ENCODE measurements at regions not wholly inside any gene's neighbourhood (a gene's known extent, or its start where the extent isn't known, plus 50 kb on each side); places are given as distances from the start of the nearest gene placed in this dataset.

DNA sequence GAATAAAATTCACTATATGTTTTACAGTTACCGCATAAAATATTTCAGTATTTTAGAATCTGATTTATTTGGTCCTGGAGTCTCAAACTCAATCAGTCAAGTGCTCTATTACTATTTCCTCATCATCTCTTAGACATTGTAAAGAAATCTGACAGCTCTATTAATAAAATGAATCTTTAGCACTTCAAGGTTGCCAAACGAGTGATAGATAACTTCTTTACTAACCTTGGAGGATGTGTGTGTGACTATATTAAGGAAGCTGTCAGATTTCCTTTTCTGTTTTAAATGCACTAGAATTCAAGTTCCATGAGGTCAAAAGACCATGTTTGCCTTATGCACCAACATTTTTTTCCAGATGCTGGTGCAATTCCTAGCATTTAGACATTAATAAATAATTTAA, 389.8 kb upstream of the AZI2 start:
- no peak for DNase-seq (ENCODE audit: low read depth in 2 of 2)

DNA sequence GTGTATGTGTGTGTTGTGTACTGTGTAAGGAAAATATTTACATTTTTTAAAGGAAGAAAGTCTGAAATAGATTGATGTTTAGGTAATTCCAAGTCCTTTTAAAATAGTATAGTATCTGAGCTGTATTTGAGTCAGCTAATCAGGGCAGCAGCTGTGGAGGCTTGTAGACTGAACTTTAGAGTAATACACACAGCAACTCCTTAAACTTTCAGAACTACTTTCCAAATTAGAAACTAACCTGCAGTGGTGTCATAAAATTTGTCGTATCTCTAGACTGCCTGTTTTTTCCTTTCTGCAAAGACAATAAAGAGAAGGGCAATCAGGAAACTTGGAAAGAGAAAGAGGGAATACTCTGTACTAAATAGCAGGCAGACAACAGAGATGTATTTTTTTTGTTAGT, 391.0 kb upstream of the AZI2 start:
- DNase-seq (ENCODE audit: low read depth in 2 of 2): no peak

DNA sequence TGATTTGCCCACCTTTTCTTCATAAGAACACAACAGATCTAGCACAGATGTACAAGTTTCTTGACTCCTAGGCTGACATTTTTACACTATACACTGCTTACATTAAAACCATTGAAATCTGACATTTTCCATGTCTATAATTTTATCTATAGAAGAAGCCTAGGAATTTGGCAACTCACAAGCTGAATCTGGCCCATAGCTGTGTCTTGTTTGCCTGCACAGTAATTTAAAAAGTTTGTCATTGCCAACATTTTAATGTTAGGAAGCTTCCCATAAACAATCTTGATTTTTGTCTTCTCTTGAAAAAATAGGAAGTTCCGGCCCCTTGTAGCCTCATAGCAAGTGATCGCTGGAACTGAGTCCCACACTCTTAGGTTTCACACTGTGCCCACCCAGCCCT, 394.6 kb upstream of the AZI2 start:
- DNase-seq (ENCODE audit: low read depth in 2 of 2): no peak

DNA sequence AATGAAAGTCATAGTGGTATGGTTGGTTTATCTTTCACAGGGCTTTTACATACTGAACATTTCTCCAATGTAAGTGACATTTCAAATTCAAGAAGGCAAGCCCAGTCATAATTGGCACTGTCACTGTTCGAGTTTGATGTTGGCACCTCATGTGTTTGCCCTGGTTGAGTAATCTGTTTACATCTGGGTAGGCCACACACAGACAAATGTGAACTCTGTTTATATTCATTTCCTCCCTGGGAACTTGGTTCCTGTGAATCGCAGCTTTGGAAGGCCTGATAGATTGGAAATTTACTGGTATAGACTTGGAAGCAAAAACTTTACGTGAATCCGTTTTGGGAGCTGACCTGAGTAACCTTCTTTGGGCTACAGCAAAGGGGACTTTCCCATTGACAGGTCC, 395.2 kb upstream of the AZI2 start:
- DNase-seq (ENCODE audit: low read depth in 2 of 2): no peak

DNA sequence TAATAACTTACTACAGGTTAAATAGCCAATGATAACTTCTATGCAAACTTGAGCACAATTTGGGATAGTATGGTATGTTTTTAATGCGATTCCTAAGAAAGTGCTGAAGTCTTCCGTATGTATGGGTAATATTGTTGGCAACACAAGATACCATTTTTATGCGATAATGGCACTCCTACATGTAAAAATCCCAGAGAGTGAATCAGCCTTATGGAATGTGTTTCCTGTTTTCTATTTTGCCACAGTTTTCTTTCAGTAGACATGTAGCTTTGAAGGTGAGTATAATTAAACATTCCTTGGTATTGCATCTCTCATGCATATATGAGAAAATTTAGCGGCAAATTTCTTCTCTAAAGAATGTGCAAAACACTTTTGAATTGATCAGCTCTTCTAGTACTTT, 396.8 kb upstream of the AZI2 start:
- no peak for DNase-seq (ENCODE audit: low read depth in 2 of 2)

DNA sequence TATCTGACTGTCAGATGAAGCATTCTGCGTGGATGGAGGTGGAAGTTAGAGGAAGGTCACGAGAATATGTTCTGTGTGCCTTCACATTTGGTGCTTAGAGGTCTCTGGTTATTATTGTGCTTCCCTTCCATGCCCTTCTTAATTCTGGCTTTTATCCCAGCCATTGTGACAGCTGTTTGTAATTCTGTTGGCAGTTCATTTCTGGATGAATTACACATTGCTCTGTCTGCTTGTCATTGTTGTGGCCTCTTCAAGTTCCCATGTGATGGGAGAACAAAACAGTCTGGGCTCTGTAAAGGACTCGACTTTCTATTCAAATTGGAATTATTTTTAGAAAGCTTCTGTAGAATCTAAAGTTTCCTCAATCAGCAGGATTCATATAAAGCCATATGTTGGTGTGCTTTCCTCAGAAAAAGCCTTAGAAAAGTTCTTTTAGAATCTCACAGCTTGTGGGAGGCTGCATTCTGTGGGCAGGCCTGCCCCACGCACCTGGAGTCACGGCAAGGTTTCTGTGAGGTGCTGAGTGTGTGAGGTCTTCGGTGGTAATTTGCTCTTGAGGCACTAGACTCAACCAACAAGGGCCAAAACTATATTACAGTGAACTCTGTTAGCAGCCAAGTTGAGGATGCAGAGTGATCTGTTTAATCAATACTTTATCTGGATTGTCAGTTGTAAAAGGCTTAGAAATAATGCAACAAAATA, 397.4 kb upstream of the AZI2 start:
- no peak for DNase-seq (ENCODE audit: low read depth in 2 of 2)

DNA sequence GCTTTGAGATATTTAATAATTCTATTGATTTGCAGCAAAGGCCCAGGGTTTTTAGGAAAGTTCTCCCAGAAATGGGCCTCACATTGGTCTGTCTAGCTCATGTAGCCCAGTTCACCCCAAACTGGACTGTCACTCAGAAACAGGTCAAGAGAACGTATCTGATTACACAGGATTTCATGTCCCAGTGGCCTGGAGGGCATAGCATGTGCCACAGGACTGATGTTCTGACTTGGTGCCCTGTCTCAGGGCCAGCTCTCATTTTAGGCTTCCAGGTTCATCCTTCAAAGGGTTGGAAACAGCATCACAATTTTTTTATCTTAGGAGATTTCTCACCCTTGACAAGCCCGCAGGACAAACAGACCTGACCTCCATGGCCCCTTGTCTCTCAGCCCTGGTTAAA, 398.4 kb upstream of the AZI2 start:
- no peak for DNase-seq (ENCODE audit: low read depth in 2 of 2)

DNA sequence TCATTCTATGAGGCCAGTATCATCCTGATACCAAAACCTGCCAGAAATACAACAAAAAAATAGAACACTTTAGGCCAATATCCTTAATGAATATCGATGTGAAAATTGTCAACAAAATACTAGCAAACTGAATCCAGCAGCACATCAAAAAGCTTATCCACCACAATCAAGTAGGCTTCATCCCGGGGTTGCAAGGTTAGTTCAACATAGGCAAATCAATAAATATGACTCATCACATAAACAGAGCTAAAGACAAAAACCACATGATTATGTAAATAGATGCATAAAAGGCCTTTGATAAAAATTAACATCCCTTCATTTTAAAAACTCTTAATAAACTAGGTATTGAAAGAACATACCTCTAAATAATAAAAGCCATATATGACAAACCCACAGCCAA, 403.2 kb upstream of the AZI2 start:
- DNase-seq (ENCODE audit: low read depth in 2 of 2): no peak

DNA sequence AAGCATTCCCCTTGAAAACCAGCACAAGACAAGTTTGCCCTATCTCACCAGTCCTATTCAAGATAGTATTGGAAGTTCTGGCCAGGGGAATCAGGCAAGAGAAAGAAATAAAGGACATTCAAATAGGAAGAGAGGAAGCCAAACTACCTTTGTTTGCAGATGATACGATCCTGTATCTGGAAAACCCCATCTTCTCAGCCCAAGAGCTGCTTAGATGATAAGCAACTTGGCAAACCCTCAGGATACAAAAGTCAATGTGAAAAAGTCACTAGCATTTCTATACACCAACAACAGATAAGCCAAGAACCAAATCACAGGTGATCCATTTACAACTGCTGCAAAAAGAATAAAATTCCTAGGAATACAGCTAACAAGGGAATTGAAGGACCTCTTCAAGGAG, 403.7 kb upstream of the AZI2 start:
- no peak for DNase-seq (ENCODE audit: low read depth in 2 of 2)

DNA sequence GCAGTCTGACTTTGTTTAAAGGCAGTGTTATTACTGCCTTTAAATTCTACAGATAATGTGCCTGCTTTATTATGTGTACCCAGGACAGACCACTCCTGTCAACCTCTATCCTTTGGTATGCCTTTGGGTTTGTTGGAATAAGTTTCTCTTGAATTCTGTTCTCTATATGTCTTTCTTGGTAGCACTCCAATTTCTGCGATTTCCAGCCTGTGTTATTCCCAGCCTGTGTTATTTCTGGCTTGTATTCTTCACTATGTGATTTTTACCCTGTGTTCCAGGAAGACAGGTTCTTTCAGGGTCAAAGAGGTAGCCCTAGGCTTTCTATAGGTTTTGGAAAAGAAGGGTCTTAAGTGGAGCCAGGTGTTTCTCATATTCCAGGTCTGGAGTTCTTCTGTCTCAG, 407.4 kb upstream of the AZI2 start:
- DNase-seq (ENCODE audit: low read depth in 2 of 2): no peak

DNA sequence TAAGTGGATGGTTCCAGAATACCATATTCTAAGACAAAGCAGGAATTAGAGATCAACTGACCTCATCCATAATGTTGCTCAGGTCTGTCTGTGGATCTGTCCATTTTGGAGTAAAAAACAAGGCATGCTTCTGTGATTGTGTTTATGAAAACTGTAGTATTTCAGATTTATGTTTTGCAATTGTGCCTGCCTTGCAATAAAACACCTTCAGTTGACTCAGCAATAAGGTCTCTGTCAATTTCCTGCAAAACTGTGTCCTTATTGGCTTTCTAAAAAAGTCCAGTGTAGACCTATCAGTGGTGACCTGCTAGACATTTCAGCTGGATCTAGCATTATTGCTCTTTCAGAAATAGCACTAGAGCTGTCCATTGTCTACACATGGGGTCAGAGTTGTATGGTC, 409.5 kb upstream of the AZI2 start:
- no peak for DNase-seq (ENCODE audit: low read depth in 2 of 2)

DNA sequence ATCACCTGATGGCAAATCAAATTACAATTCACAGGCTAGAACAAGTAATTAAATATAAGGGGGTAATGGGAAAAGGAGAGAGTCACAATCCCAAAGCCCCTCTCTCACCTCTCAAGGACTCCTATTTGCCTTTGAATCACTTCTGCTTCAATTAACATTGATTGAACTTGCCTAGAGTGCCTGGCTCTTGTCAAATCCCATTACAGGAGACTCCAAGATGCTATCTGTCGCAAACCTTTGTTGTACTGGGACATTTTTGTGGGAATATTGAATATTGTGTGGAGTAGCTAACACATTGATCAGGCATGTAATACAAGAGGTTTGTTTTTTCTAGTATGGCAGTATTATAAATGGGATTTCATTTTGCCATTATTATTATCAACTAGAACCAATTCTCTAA, 412.8 kb upstream of the AZI2 start:
- DNase-seq (ENCODE audit: low read depth in 2 of 2): no peak

DNA sequence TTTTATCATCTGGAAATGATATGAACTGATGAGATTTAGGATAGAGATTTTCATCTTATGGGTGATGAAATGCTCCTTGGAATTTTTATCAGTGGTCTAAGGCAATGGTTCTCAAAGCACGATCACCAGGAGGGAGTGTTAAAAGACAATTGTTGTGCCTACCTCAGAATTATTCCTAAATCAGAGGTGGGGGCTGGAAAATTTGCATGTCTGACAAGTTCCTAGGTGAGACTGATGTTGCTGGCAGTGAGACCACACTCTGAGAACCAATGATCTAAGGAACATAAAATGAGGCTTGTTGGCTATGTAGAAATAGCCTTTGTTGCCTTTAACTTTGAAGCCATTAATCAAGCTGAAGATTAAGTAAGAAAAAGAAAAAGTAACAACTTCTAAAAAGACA, 416.6 kb upstream of the AZI2 start:
- no peak for DNase-seq (ENCODE audit: low read depth in 2 of 2)

DNA sequence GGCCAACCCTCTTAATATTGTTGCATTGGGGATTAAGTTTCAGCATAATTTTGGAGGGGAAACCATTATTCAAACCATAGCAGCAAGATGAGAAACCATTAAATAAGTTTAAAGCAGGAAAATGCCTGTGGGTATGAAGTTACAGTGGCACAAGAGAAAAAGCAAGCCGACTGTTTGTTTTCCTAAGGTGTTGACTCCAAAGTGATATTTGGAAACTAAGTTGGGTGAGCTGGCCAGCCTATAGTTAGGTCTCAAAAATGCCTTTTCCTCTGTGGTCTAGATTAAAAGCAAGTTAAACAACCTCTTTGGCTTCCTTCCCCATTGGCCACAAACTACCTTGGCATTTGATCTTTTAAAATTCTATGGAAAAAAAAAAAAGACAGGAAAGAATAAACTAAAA, 419.8 kb upstream of the AZI2 start:
- no peak for DNase-seq (ENCODE audit: low read depth in 2 of 2)

DNA sequence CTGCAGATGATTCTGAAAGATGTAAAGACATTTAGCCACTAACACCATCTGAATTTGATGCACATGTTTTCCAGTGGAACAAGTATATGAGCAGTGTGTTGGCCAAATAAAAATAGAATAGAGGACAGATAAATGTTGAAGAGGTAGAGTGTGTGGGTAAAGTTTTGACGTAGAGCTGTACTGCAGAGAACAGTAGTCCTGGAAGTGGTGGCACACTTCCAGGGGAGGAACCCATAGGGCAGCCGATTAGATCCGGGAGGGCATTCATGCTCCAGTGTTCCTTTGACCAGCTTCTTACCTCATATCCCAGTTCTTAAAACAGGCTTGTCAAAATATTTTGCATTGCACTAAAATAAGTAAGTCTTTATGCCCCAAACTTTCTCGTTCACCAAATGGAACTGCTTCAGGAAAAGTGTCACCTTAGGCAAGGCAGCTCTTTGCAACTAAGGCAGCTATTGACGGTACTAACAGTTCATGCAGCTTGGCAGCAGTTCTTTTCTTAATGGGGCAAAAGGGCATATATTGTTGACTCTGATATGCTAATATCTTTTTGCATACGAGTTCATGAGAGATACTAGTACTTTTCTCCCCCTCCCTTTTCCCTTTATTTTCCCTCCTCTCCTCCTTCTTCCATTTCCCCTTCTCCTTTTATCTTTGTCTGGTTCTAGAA, 429.3 kb upstream of the AZI2 start:
- no peak for DNase-seq (ENCODE audit: low read depth in 2 of 2)

DNA sequence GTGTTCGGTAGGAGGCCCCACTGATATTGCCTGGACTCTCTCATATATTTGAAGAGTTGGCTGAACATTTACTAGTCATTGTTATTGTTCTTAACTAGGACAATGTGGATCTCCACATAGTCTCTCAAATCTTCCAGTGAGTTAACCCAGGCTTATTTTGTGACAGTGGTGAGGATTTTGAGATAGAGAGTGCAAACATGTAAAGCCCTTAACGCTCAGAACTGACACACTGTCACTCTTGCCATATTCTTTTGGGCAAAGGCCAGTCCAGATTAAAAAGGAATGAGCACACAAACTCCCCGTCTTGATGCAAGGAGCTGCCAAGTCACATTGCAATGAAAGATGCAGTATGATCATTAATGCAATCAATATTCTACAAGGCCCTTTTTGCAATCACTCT, 431.9 kb upstream of the AZI2 start:
- no peak for DNase-seq (ENCODE audit: low read depth in 2 of 2)

DNA sequence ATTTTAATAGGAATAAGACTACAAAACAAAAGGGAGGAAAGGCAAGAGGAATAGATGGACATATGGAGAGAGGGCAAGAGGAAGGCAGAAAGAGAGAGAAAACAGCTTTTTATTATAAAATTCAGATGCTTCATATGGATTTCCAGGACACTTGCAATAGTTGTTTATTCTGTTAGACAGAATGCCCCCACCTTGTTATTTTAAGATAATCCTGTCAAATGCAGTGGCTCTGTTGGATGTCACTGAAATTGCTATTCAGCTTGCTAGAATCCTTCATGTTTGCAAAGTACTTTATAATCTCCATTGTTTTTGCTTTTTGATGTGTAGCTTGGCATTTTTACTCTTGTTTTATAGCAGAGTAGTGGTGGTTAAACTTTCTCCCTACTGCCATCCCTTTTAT, 432.4 kb upstream of the AZI2 start:
- DNase-seq (ENCODE audit: low read depth in 2 of 2): no peak

DNA sequence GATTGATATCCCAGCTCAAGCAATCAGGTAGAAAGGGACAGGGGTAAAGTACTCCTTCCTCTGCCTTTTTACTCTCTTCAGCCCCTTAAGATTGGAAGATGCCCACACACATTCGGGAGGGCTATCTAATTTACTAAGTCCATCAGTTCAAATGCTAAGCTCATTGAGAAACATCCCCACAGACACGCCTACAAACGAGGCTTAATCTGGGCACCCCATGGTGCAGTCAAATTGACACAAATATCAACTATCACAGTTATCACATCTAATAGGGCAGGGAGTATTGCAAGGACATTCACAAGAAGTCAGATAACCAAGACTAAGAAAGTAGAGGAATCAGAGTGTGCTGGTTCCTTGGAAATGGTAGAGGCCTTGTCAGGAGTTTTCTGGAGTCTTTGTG, 437.8 kb upstream of the AZI2 start:
- DNase-seq (ENCODE audit: low read depth in 2 of 2): no peak

DNA sequence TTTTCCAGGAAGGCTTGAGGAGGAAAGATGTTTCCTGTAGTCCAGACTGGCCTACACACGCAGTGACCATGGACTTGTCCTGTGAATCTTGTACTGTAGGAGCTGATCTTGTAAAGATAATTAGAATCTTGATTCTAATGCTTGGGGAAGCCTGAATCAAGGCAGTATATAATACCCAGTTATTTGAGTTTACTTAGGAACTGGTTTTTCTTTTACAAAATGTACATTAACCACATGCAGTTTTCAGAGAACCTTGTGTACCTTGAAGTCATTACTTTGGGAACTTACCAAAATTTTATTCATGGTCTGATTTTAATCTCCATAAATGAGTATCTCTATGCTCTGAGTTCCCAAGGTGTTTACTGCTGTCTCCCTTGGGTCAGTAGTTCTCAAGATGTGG, 439.9 kb upstream of the AZI2 start:
- DNase-seq (ENCODE audit: low read depth in 2 of 2): no peak

DNA sequence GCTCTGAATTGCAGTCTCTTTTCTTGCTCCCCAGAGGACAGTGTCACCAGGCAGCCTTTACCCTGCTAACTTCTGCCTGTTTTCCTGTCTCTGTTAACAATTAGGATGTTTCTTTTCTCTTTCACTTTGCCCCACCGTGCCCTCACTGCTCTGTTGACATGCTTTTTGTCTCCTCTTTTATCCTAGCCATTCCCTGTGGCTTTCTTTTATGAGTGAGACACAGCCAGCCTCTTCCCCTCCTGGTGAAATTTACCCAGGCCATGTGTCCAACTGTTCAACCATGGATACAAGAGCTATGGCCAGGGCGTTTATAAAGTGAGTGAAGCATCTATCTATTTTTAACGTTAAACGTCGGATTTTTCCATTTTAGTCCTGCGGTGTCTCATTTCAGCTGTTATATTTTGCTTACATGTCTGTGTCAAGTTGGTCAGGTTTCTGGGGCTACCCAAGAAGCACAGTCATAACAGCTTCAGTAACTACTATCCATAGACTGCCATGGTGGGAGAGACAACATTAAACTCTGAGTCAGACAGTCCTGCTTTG, 443.2 kb upstream of the AZI2 start:
- DNase-seq (ENCODE audit: low read depth in 2 of 2): no peak

DNA sequence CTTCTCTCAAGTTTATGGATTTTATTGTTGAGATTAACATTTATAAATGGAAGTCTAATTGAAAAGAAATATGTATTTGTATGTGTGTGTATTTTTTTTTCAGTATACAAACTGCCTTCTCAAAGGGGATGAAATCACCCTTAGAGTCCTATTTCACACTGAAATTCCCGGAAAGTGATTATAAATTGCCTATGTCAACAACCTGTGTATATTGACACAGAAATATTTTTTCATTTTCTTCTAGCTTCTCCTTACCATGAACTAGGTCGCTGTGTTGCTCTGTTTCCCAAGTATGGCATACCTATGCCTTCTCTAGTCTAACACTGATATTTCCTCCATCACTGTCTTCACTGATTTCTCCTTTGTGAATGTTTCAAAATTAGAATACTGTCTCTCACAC, 444.0 kb upstream of the AZI2 start:
- DNase-seq (ENCODE audit: low read depth in 2 of 2): no peak

DNA sequence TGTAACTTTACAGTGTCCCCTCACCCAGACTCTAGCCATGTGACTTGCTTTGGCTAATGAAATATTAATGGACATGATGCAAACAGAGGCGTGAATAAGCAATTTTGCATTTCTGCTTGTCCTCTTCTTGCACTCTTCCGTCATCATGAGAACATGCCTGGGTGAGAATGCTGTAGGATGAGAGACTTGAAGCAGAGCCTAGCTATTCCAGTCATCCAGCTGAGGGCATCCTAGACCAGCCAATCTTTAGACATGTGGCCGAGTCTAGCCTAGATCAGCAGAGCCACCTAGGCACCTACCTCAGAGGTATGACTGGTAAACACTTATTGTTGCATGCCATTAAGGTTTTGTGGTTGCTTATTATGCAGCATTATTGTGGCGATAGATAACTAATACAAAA, 450.5 kb upstream of the AZI2 start:
- DNase-seq (ENCODE audit: low read depth in 2 of 2): no peak

DNA sequence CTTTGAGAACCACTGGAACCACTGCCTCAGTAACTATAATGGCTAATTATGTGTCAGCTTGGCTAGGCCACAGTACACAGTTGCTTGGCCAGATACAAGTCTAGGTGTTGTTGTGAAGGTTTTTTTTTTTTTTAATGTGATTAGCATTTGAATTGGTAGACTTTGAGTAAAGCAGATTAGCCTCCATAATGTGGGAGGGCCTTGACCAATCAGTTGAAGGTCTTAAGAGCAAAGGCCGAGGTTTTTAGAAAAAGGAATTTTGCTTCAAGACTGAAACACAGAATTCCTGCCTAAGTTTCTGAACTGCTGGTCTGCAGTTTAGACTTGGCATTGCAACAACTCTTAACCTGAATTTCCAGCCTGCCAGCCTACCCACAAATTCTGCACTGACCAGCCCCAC, 451.6 kb upstream of the AZI2 start:
- DNase-seq (ENCODE audit: low read depth in 2 of 2): no peak

DNA sequence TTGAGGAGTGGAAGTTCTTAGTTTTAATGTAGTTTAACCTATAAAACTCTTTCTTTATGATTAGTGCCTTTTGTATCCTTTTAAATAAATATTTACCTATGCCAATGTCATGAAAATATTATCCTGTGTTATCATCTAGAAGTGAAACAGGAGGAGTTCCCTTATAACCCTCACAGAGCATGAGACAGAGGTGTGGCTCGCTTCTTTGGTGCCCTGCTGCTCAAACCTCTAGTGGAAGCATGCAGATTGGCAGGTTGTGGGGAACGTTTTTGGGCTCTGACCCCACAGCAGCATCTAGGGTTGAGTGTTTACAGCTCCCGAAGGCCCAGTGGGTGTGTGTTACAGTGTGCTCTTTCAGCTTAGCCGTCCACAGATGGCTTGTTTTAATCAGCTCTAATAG, 459.4 kb upstream of the AZI2 start:
- DNase-seq (ENCODE audit: low read depth in 2 of 2): no peak
